H9 (cell line): ENCODE measurements at regions not wholly inside any gene's neighbourhood (a gene's known extent, or its start where the extent isn't known, plus 50 kb on each side); places are given as distances from the start of the nearest gene placed in this dataset.

Source experiments
- DNase-seq: peaks from one replicate; pipeline ENCODE4 v3.0.0-alpha.2; 2017
- H2AFZ ChIP-seq: one replicate; pipeline ENCODE4 v1.6.1; 2013; ENCODE audit warnings: mild to moderate bottlenecking, low read length, control low read depth, moderate library complexity
- H2AK5ac ChIP-seq: 2 replicates; pipeline ENCODE4 v1.6.1; 2013; ENCODE audit warnings: low read length, control low read depth, mixed read lengths; ENCODE audit not compliant: insufficient read length
- H2BK120ac ChIP-seq: one replicate; pipeline ENCODE4 v1.6.1; 2013; ENCODE audit warnings: low read depth, mild to moderate bottlenecking, low read length, control low read depth, inconsistent platforms; ENCODE audit not compliant: poor library complexity, severe bottlenecking
- H2BK12ac ChIP-seq: 2 replicates; pipeline ENCODE4 v1.6.1; 2013; ENCODE audit warnings: low read length, control low read depth, mixed read lengths, low read depth; ENCODE audit not compliant: insufficient read length
- H2BK15ac ChIP-seq: 2 replicates; pipeline ENCODE4 v1.6.1; 2013; ENCODE audit warnings: low read depth, low read length, control low read depth
- H2BK20ac ChIP-seq: one replicate; pipeline ENCODE4 v1.6.1; 2013; ENCODE audit warnings: low read depth, mild to moderate bottlenecking, low read length, control low read depth, inconsistent platforms; ENCODE audit not compliant: poor library complexity, severe bottlenecking
- H2BK5ac ChIP-seq: 2 replicates; pipeline ENCODE4 v1.6.1; 2013; ENCODE audit warnings: low read length, control low read depth, mixed read lengths; ENCODE audit not compliant: insufficient read length
- H3K14ac ChIP-seq: 2 replicates; pipeline ENCODE4 v1.6.1; 2013; ENCODE audit warnings: low read length, control low read depth; ENCODE audit not compliant: insufficient read depth
- H3K18ac ChIP-seq: 2 replicates; pipeline ENCODE4 v1.6.1; 2013; ENCODE audit warnings: low read depth, mild to moderate bottlenecking, mixed read lengths, low read length, control low read depth; ENCODE audit not compliant: insufficient read length
- H3K23ac ChIP-seq: 2 replicates; pipeline ENCODE4 v1.6.1; 2013; ENCODE audit warnings: low read length, control low read depth, mixed read lengths, low read depth; ENCODE audit not compliant: insufficient read length
- H3K23me2 ChIP-seq: 2 replicates; pipeline ENCODE4 v1.6.1; 2013; ENCODE audit warnings: low read depth, mild to moderate bottlenecking, mixed read lengths, low read length, control low read depth; ENCODE audit not compliant: insufficient read length, poor library complexity, severe bottlenecking
- H3K27ac ChIP-seq: 2 replicates; pipeline ENCODE4 v1.5.1; 2013; ENCODE audit warnings: low read length, control low read depth, mixed read lengths, low read depth; ENCODE audit not compliant: insufficient read length
- H3K27me3 ChIP-seq: 2 replicates; pipeline ENCODE4 v1.6.1; 2013; ENCODE audit warnings: low read length, control low read depth, inconsistent platforms; ENCODE audit not compliant: insufficient read depth
- H3K4ac ChIP-seq: 2 replicates; pipeline ENCODE4 v1.6.1; 2013; ENCODE audit warnings: low read depth, mild to moderate bottlenecking, control low read depth, inconsistent platforms, low read length, moderate library complexity
- H3K4me1 ChIP-seq: 2 replicates; pipeline ENCODE4 v1.6.1; 2013; ENCODE audit warnings: low read length, control low read depth, inconsistent platforms; ENCODE audit not compliant: insufficient read depth
- H3K4me2 ChIP-seq: 2 replicates; pipeline ENCODE4 v1.6.1; 2013; ENCODE audit warnings: low read length, control low read depth, mixed read lengths; ENCODE audit not compliant: insufficient read length, insufficient read depth
- H3K56ac ChIP-seq: 2 replicates; pipeline ENCODE4 v1.6.1; 2013; ENCODE audit warnings: low read depth, mild to moderate bottlenecking, mixed read lengths, low read length, control low read depth; ENCODE audit not compliant: insufficient read length
- H3K79me1 ChIP-seq: 2 replicates; pipeline ENCODE4 v1.6.1; 2013; ENCODE audit warnings: low read depth, mild to moderate bottlenecking, moderate library complexity, low read length, control low read depth, inconsistent platforms; ENCODE audit not compliant: insufficient read depth, poor library complexity, severe bottlenecking
- H3K79me2 ChIP-seq: 2 replicates; pipeline ENCODE4 v1.6.1; 2013; ENCODE audit warnings: low read length, control low read depth, inconsistent platforms; ENCODE audit not compliant: insufficient read depth
- H3K9ac ChIP-seq: 2 replicates; pipeline ENCODE4 v1.6.1; 2013; ENCODE audit warnings: low read length, control low read depth, mixed read lengths; ENCODE audit not compliant: insufficient read length; ENCODE audit errors: extremely low read depth
- H3K9me3 ChIP-seq: one replicate; pipeline ENCODE4 v1.6.1; 2013; ENCODE audit warnings: low read depth, low read length, inconsistent platforms; ENCODE audit not compliant: control insufficient read depth
- H3T11ph ChIP-seq: one replicate; pipeline ENCODE4 v1.6.1; 2013; ENCODE audit warnings: mild to moderate bottlenecking, low read length, control low read depth, inconsistent platforms
- H4K20me1 ChIP-seq: one replicate; pipeline ENCODE4 v1.6.1; 2013; ENCODE audit not compliant: control insufficient read depth, insufficient read length, insufficient read depth
- H4K5ac ChIP-seq: 2 replicates; pipeline ENCODE4 v1.6.1; 2013; ENCODE audit warnings: low read depth, mild to moderate bottlenecking, mixed read lengths, low read length, control low read depth; ENCODE audit not compliant: insufficient read length
- H4K8ac ChIP-seq: replicated peaks from 2 replicates; pipeline ENCODE4 v1.6.1; 2013; ENCODE audit warnings: low read length, control low read depth, mixed read lengths, low read depth; ENCODE audit not compliant: insufficient read length
- H4K91ac ChIP-seq: 2 replicates; pipeline ENCODE4 v1.6.1; 2013; ENCODE audit warnings: low read depth, mild to moderate bottlenecking, moderate library complexity, mixed read lengths, low read length, control low read depth; ENCODE audit not compliant: insufficient read length
- H3K27ac Mint-ChIP-seq, 3 experiments: 2 replicates in 2 of 3; 3 replicates in 1 of 3; pipeline ENCODE4 v1.8.0; 2020 to 2021; ENCODE audit warnings: mixed read lengths in 3 of 3, mild to moderate bottlenecking in 1 of 3, moderate library complexity in 1 of 3
- H3K27me3 Mint-ChIP-seq: 2 replicates; pipeline ENCODE4 v1.8.0; 2021; ENCODE audit warnings: low read depth, mild to moderate bottlenecking, moderate library complexity, mixed read lengths
- H3K36me3 Mint-ChIP-seq, 3 experiments: 2 replicates in 2 of 3; 3 replicates in 1 of 3; pipeline ENCODE4 v1.8.0; 2020 to 2021; ENCODE audit warnings: low read depth in 3 of 3, mixed read lengths in 3 of 3; ENCODE audit not compliant: insufficient read depth in 1 of 3
- H3K4me1 Mint-ChIP-seq, 2 experiments: 2 replicates each; pipeline ENCODE4 v1.8.0; 2020; ENCODE audit warnings: mixed read lengths in 2 of 2
- H3K4me3 Mint-ChIP-seq, 2 experiments: 2 replicates in 1 of 2; 3 replicates in 1 of 2; pipeline ENCODE4 v1.8.0; 2020 to 2021; ENCODE audit warnings: mild to moderate bottlenecking in 2 of 2, mixed read lengths in 2 of 2, moderate library complexity in 1 of 2
- H3K9me3 Mint-ChIP-seq, 2 experiments: 2 replicates in 1 of 2; 3 replicates in 1 of 2; pipeline ENCODE4 v1.8.0; 2020; ENCODE audit warnings: mild to moderate bottlenecking in 2 of 2, mixed read lengths in 2 of 2, moderate library complexity in 1 of 2
- WGBS: extraction: QIAGEN DNeasy Blood & Tissue Kit; methylation state at CpG from one replicate; pipeline ENCODE4 v1.1.7; 2013; ENCODE audit warnings: missing lambda C conversion rate, low lambda C conversion rate, mixed read lengths; ENCODE audit not compliant: insufficient read length; ENCODE audit errors: extremely low coverage; 5-methylcytosine and 5-hydroxymethylcytosine counted together
- TF ChIP-seq, protein P1 (sequence below): fragments of 200-600 bp; sonication (generic); conservative IDR thresholded peaks from 3 replicates; pipeline ENCODE4 v1.8.0; 2021; ENCODE audit warnings: antibody characterized with exemption, mild to moderate bottlenecking

DNA sequence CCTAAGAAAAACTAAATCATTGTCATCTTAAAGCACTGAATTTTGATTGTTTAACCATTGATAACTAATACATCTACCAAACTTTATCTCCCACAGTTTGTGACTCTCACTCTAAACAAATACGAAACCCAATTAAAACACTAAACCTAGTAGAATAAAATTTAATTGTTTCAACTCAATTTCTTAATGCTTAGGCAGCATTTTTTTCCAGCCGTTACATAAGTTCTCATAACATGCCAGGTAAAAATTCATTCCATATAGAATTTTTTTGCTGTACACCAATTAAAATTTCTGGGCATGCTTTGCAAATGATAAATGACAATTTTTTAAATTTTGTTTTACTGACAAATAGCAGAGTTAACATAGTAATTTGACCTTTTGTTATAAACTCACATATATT, 658.2 kb upstream of the FLRT2 start:
- Mint-ChIP-seq H3K4me1 (peaks cover 6% of the 10 kb centered on the region in 2 experiments; a peak in 3 of 4 replicates), H3K4me3 (no peak overlapping the region), H3K36me3 (no peaks in the 10 kb centered on the region), H3K9me3 (no peaks in the 10 kb centered on the region), H3K27ac (no peak overlapping the region), H3K27me3 (no peaks in the 10 kb centered on the region)
- H3T11ph ChIP-seq = no peak overlapping the region
- H3K79me2 ChIP-seq = no peaks in the 10 kb centered on the region
- H3K4me1 ChIP-seq = no peaks in the 10 kb centered on the region
- no peak overlapping the region for H2BK20ac ChIP-seq
- 100% methylated on average over 1 of the region's 2 CpGs for WGBS
- no peak overlapping the region for H3K18ac ChIP-seq
- no peak overlapping the region for H2BK15ac ChIP-seq
- H3K56ac ChIP-seq = no peak overlapping the region
- no peak overlapping the region for H3K27ac ChIP-seq
- H3K14ac ChIP-seq = no peak overlapping the region
- no peak for DNase-seq
- no peak overlapping the region for H2AFZ ChIP-seq
- H4K5ac ChIP-seq = no peak overlapping the region
- no peaks in the 10 kb centered on the region for H4K20me1 ChIP-seq
- no peaks in the 10 kb centered on the region for H3K23me2 ChIP-seq
- no peak overlapping the region for H2BK120ac ChIP-seq
- no peaks in the 10 kb centered on the region for H3K9me3 ChIP-seq
- TF ChIP-seq, protein P1, sequence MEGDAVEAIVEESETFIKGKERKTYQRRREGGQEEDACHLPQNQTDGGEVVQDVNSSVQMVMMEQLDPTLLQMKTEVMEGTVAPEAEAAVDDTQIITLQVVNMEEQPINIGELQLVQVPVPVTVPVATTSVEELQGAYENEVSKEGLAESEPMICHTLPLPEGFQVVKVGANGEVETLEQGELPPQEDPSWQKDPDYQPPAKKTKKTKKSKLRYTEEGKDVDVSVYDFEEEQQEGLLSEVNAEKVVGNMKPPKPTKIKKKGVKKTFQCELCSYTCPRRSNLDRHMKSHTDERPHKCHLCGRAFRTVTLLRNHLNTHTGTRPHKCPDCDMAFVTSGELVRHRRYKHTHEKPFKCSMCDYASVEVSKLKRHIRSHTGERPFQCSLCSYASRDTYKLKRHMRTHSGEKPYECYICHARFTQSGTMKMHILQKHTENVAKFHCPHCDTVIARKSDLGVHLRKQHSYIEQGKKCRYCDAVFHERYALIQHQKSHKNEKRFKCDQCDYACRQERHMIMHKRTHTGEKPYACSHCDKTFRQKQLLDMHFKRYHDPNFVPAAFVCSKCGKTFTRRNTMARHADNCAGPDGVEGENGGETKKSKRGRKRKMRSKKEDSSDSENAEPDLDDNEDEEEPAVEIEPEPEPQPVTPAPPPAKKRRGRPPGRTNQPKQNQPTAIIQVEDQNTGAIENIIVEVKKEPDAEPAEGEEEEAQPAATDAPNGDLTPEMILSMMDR = no peak
- no peak overlapping the region for H2BK12ac ChIP-seq
- no peak overlapping the region for H2AK5ac ChIP-seq
- H3K23ac ChIP-seq = no peak overlapping the region
- H3K9ac ChIP-seq = no peak overlapping the region
- H4K8ac ChIP-seq = no peak overlapping the region
- no peaks in the 10 kb centered on the region for H3K27me3 ChIP-seq
- no peaks in the 10 kb centered on the region for H3K79me1 ChIP-seq
- no peak overlapping the region for H4K91ac ChIP-seq
- no peak overlapping the region for H3K4ac ChIP-seq
- no peak overlapping the region for H3K4me2 ChIP-seq
- H2BK5ac ChIP-seq = no peak overlapping the region
